ENCODE measurements at regions not wholly inside any gene's neighbourhood (a gene's known extent, or its start where the extent isn't known, plus 50 kb on each side); places are given as distances from the start of the nearest gene placed in this dataset.
"Not testable (repeated sequence)": the region's sequence is repeated elsewhere in the genome, so short reads cannot be mapped to it uniquely, and the experiment has no call there.

DNA sequence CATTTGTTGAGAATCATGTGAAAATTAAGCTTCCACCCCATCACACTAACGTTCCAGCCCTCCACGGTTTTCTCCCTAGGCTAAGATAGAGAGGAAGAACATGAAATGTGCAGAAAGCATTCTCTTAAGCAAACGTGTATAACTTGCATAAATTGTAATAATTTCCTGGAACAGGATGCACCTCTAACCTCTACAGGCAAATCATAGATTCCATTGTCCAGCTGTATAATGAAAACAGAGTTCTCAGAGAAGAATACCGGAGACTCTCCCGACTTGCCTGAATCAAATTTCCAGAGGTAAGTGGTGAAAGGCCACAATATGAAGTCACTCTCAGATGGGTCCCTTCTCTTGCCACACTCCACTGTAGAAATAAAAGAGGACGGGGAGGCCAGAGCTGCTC, 87.7 kb downstream of the PPIAL4A start:
- TF ChIP-seq, protein P1, sequence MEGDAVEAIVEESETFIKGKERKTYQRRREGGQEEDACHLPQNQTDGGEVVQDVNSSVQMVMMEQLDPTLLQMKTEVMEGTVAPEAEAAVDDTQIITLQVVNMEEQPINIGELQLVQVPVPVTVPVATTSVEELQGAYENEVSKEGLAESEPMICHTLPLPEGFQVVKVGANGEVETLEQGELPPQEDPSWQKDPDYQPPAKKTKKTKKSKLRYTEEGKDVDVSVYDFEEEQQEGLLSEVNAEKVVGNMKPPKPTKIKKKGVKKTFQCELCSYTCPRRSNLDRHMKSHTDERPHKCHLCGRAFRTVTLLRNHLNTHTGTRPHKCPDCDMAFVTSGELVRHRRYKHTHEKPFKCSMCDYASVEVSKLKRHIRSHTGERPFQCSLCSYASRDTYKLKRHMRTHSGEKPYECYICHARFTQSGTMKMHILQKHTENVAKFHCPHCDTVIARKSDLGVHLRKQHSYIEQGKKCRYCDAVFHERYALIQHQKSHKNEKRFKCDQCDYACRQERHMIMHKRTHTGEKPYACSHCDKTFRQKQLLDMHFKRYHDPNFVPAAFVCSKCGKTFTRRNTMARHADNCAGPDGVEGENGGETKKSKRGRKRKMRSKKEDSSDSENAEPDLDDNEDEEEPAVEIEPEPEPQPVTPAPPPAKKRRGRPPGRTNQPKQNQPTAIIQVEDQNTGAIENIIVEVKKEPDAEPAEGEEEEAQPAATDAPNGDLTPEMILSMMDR (conservative IDR thresholded peaks at IDR 0.05; ENCODE audit: low read length): not testable (repeated sequence)
- not testable (repeated sequence) for TF ChIP-seq EZH2phosphoT487 (IDR thresholded peaks at IDR 0.05; ENCODE audit: borderline replicate concordance)

All from Loucy (cell line).